ENCODE measurements at regions not wholly inside any gene's neighbourhood (a gene's known extent, or its start where the extent isn't known, plus 50 kb on each side); places are given as distances from the start of the nearest gene placed in this dataset.

DNA sequence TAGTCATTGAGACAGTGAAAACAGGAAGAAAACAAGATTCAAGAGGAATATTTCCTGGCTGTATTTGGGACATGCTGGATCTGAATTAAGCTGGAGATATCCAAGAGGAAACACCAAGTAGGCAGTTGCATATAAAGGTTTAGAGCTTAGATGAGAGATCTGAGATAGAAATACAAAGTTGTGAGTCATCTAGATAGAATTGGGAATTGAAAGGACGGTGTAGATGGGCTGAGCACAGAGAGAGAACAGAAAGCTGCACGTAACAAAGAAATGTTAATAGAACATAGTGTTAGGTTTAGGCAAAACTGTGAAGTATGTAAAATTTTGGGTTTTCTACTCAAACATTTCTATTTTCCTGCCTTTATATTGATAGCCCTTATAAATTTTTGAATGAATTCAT, 218.5 kb upstream of the TMEM196 start:
- TF ChIP-seq, protein P1, sequence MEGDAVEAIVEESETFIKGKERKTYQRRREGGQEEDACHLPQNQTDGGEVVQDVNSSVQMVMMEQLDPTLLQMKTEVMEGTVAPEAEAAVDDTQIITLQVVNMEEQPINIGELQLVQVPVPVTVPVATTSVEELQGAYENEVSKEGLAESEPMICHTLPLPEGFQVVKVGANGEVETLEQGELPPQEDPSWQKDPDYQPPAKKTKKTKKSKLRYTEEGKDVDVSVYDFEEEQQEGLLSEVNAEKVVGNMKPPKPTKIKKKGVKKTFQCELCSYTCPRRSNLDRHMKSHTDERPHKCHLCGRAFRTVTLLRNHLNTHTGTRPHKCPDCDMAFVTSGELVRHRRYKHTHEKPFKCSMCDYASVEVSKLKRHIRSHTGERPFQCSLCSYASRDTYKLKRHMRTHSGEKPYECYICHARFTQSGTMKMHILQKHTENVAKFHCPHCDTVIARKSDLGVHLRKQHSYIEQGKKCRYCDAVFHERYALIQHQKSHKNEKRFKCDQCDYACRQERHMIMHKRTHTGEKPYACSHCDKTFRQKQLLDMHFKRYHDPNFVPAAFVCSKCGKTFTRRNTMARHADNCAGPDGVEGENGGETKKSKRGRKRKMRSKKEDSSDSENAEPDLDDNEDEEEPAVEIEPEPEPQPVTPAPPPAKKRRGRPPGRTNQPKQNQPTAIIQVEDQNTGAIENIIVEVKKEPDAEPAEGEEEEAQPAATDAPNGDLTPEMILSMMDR (IDR thresholded peaks at IDR 0.05), result no peak
- TF ChIP-seq POLR2A (IDR thresholded peaks at IDR 0.05) (no peak), POLR2AphosphoS5 (IDR thresholded peaks at IDR 0.05) (no peak)
- Histone ChIP-seq H3K9me3 (peaks cover 0 to 7% of the 10 kb centered on the region in 2 donors), H3K36me3 (no peaks in the 10 kb centered on the region), H3K27ac (no peak overlapping the region), H3K27me3 (no peaks in the 10 kb centered on the region), H3K4me3 (no peak overlapping the region), H3K4me1 (no peaks in the 10 kb centered on the region)
- intact Hi-C loops (cut with DNase I; ENCODE audit: low total_unique reads), result no loop called here
- DNase-seq (ENCODE audit: low spot score in 2 of 2), result no peak

DNA sequence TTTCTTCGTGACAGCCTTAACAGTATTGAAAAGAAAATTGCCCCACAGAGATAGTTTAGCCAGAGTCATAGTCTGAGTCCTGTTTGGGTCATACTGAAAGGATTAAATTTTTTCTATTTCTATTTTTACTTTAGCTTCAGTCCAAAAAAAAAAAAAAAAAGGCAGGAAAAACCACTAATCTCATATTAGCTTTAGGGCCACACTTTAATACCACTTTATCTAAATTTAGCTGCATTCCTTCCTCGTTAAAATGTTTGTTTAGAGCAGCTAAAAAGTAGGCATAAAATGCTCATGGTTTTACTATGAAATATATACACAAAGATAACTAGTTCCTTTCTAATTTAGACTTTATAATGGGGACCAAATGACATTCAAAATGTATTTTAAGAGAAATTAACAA, 216.5 kb upstream of the TMEM196 start:
- intact Hi-C loops (cut with DNase I; ENCODE audit: low total_unique reads), result no loop called here
- Histone ChIP-seq H3K4me3 (no peak overlapping the region), H3K4me1 (no peaks in the 10 kb centered on the region), H3K27ac (no peak overlapping the region), H3K9me3 (peaks cover 0 to 7% of the 10 kb centered on the region in 2 donors), H3K36me3 (no peaks in the 10 kb centered on the region), H3K27me3 (no peaks in the 10 kb centered on the region)
- DNase-seq (ENCODE audit: low spot score in 2 of 2), result no peak
- TF ChIP-seq, protein P1 (IDR thresholded peaks at IDR 0.05), result no peak
- no peak for TF ChIP-seq POLR2A (IDR thresholded peaks at IDR 0.05)
- TF ChIP-seq POLR2AphosphoS5 (IDR thresholded peaks at IDR 0.05), result no peak

DNA sequence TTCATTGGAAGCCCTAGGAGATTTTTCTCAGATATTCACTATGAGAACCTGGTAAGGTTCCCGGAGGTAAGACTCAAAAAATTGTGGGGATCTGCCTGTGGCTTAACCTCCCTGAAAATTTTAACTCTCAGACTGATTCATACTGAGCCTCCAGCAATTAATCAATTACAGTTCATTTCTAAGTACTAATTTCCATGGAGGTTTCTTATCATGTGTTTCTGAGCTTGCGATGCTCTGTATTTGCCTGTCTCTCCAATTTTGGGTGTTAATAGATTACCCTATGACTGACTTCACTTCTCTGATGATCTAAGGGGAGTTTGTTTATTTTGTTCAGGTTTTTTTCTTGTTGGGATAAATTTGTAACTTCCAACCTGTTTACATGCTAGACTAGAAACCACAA, 215.4 kb upstream of the TMEM196 start:
- H3K36me3 ChIP-seq, result no peaks in the 10 kb centered on the region
- H3K27me3 ChIP-seq, result no peaks in the 10 kb centered on the region
- peaks cover 0 to 7% of the 10 kb centered on the region in 2 donors for H3K9me3 ChIP-seq
- intact Hi-C loops (cut with DNase I; ENCODE audit: low total_unique reads), result no loop called here
- no peaks in the 10 kb centered on the region for H3K4me1 ChIP-seq
- no peak overlapping the region for H3K27ac ChIP-seq
- no peak overlapping the region for H3K4me3 ChIP-seq
- no peak for DNase-seq (ENCODE audit: low spot score in 2 of 2)
- TF ChIP-seq POLR2AphosphoS5 (IDR thresholded peaks at IDR 0.05) (no peak), POLR2A (IDR thresholded peaks at IDR 0.05) (no peak)
- TF ChIP-seq, protein P1 (IDR thresholded peaks at IDR 0.05), result no peak

DNA sequence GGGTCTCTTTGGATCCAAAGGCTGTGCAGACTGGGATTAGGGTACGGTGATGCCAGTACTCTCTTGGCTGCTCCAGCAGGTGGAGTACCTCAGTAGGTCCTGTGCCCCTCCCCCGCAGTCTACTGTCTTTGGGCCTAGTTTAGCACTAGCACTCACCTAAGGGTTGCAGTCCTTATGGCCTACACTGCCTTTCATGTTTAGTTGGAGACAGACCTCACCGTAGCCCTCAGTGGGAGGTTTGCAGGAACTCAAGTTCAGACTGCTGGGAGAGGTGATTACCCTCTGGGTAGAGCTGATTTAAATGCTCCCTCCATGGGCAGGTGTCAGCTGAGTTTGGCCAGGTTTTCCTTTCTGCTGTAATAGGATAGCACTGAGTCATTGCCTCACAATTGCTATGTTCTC, 210.8 kb upstream of the TMEM196 start:
- Histone ChIP-seq H3K27me3 (no peaks in the 10 kb centered on the region), H3K9me3 (peaks cover 0 to 4% of the 10 kb centered on the region in 2 donors), H3K4me3 (no peak overlapping the region), H3K4me1 (no peaks in the 10 kb centered on the region), H3K36me3 (no peaks in the 10 kb centered on the region), H3K27ac (no peak overlapping the region)
- TF ChIP-seq, protein P1 (IDR thresholded peaks at IDR 0.05), result no peak
- TF ChIP-seq POLR2A (IDR thresholded peaks at IDR 0.05), result no peak
- no peak for TF ChIP-seq POLR2AphosphoS5 (IDR thresholded peaks at IDR 0.05)
- no peak for DNase-seq (ENCODE audit: low spot score in 2 of 2)
- intact Hi-C loops (cut with DNase I; ENCODE audit: low total_unique reads), result no loop called here

DNA sequence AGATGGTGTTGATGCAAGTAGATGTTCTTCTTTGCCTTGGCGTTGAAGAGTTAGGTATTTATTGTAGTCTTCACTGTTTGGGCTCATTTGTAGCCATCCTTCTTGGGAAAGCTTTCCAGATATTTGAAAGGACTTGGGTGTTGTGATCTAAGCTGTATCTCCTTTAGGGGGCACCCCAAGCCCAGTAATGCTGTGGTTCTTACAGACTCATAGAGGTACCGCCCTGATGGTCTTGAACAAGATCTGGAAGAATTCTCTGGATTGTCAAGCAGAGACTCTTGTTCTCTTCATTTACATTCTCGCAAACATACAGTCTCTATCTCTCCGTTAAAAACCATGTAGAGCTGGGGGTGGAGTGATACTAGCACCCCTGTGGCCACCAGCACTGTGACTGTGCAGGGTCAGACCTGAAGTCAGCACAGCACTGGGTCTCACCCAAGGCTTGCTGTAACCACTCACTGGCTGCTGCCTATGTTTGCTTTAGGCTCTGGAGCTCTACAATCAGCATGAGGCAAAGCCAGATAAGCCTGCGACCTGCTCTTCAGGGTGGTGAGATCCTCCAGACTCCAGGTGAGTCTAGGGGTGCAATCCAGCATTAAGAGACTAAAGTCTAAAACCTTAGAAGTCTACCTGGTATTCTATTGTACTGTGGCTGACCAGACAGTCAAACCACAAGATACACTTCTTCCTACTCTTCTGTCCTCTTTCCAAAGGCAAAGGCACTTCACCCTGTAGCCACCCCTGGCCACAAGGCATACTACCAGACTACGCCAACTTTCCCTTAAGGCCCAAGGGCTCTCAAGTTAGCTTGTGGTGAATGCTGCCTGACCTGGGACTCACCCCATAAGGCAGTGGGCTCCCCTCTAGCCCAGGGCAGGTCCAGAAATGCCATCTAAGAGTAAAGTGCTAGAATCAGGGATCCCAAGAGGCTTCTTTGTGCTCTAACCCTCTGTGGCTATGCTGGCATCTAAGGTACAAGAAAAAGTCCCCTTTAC, 209.7 kb upstream of the TMEM196 start:
- no peak for DNase-seq (ENCODE audit: low spot score in 2 of 2)
- Histone ChIP-seq H3K27me3 (no peaks in the 10 kb centered on the region), H3K4me3 (no peak overlapping the region), H3K9me3 (peaks cover 4 to 5% of the 10 kb centered on the region in 2 donors), H3K27ac (no peak overlapping the region), H3K36me3 (no peaks in the 10 kb centered on the region), H3K4me1 (no peaks in the 10 kb centered on the region)
- TF ChIP-seq, protein P1 (IDR thresholded peaks at IDR 0.05), result no peak
- TF ChIP-seq POLR2A (IDR thresholded peaks at IDR 0.05), result no peak
- intact Hi-C loops (cut with DNase I; ENCODE audit: low total_unique reads), result no loop called here
